ENCODE measurements at regions not wholly inside any gene's neighbourhood (a gene's known extent, or its start where the extent isn't known, plus 50 kb on each side); places are given as distances from the start of the nearest gene placed in this dataset.
"Not testable (repeated sequence)": the region's sequence is repeated elsewhere in the genome, so short reads cannot be mapped to it uniquely, and the experiment has no call there.

GRCh38 chr3:75502769-75503756 lies 161.1 kb upstream of the FRG2C start:
- not testable (repeated sequence) for DNase-seq

GRCh38 chr3:75506603-75507002 lies 157.5 kb upstream of the FRG2C start:
- Mint-ChIP-seq H3K27me3 (no peaks in the 10 kb centered on the region), H3K27ac (no peak overlapping the region), H3K4me3 (no peak overlapping the region), H3K36me3 (ENCODE audit: low read depth) (peaks cover 4% of the 10 kb centered on the region), H3K9me3 (peaks cover 50% of the 10 kb centered on the region), H3K4me1 (ENCODE audit: low read depth) (no peaks in the 10 kb centered on the region)
- no peak for DNase-seq

More at GRCh38 chr3:75502769-75503756, 161.1 kb upstream of the FRG2C start:
- H3K27ac Mint-ChIP-seq; H3K36me3 Mint-ChIP-seq (ENCODE audit: low read depth); H3K4me1 Mint-ChIP-seq (ENCODE audit: low read depth); H3K27me3 Mint-ChIP-seq; H3K4me3 Mint-ChIP-seq: not testable (repeated sequence)
- H3K9me3 Mint-ChIP-seq = peaks cover 37% of the 10 kb centered on the region

GRCh38 chr3:75507956-75508355 lies 156.2 kb upstream of the FRG2C start:
- not testable (repeated sequence) for H3K36me3 Mint-ChIP-seq (ENCODE audit: low read depth); H3K27me3 Mint-ChIP-seq; H3K4me3 Mint-ChIP-seq; DNase-seq; H3K27ac Mint-ChIP-seq; H3K4me1 Mint-ChIP-seq (ENCODE audit: low read depth)
- H3K9me3 Mint-ChIP-seq = peaks cover 49% of the 10 kb centered on the region

GRCh38 chr3:75527657-75528056 lies 136.5 kb upstream of the FRG2C start:
- not testable (repeated sequence) for H3K27me3 Mint-ChIP-seq; H3K4me3 Mint-ChIP-seq; H3K27ac Mint-ChIP-seq; H3K36me3 Mint-ChIP-seq (ENCODE audit: low read depth); DNase-seq; H3K4me1 Mint-ChIP-seq (ENCODE audit: low read depth)
- peaks cover 59% of the 10 kb centered on the region for H3K9me3 Mint-ChIP-seq

- H3K4me3 Mint-ChIP-seq; DNase-seq; H3K36me3 Mint-ChIP-seq (ENCODE audit: low read depth); H3K4me1 Mint-ChIP-seq (ENCODE audit: low read depth); H3K27me3 Mint-ChIP-seq; H3K27ac Mint-ChIP-seq: not testable (repeated sequence)
- H3K9me3 Mint-ChIP-seq = peaks cover 41% of the 10 kb centered on the region
These were observed 112.0 kb upstream of the FRG2C start for GRCh38 chr3:75552095-75552494.

- H3K4me3 Mint-ChIP-seq; H3K27ac Mint-ChIP-seq; DNase-seq; H3K36me3 Mint-ChIP-seq (ENCODE audit: low read depth); H3K27me3 Mint-ChIP-seq; H3K4me1 Mint-ChIP-seq (ENCODE audit: low read depth); H3K9me3 Mint-ChIP-seq: not testable (repeated sequence)
These were observed 99.7 kb upstream of the FRG2C start for GRCh38 chr3:75564427-75564826.

GRCh38 chr3:75572303-75572702 lies 91.8 kb upstream of the FRG2C start:
- not testable (repeated sequence) for H3K36me3 Mint-ChIP-seq (ENCODE audit: low read depth); H3K9me3 Mint-ChIP-seq

GRCh38 chr3:75579091-75579490 lies 85.0 kb upstream of the FRG2C start:
- not testable (repeated sequence) for DNase-seq; H3K36me3 Mint-ChIP-seq (ENCODE audit: low read depth); H3K9me3 Mint-ChIP-seq; H3K27ac Mint-ChIP-seq; H3K4me1 Mint-ChIP-seq (ENCODE audit: low read depth)
- H3K27me3 Mint-ChIP-seq = peaks cover 47% of the 10 kb centered on the region
- H3K4me3 Mint-ChIP-seq = peak overlapping the region; percentile 51

More at GRCh38 chr3:75572303-75572702, 91.8 kb upstream of the FRG2C start:
- H3K27ac Mint-ChIP-seq; H3K4me1 Mint-ChIP-seq (ENCODE audit: low read depth); DNase-seq; H3K4me3 Mint-ChIP-seq: not testable (repeated sequence)
- H3K27me3 Mint-ChIP-seq = peaks cover 11% of the 10 kb centered on the region

GRCh38 chr3:75579536-75579935 lies 84.6 kb upstream of the FRG2C start:
- H3K4me3 Mint-ChIP-seq = peak overlapping the region; percentile 51
- DNase-seq; H3K36me3 Mint-ChIP-seq (ENCODE audit: low read depth); H3K9me3 Mint-ChIP-seq; H3K27ac Mint-ChIP-seq; H3K4me1 Mint-ChIP-seq (ENCODE audit: low read depth): not testable (repeated sequence)
- peaks cover 45% of the 10 kb centered on the region for H3K27me3 Mint-ChIP-seq

- DNase-seq = peak; percentile 64
- peaks cover 41% of the 10 kb centered on the region for H3K27me3 Mint-ChIP-seq
- H3K27ac Mint-ChIP-seq; H3K36me3 Mint-ChIP-seq (ENCODE audit: low read depth); H3K4me1 Mint-ChIP-seq (ENCODE audit: low read depth); H3K4me3 Mint-ChIP-seq; H3K9me3 Mint-ChIP-seq: not testable (repeated sequence)
These were observed 83.9 kb upstream of the FRG2C start for GRCh38 chr3:75579981-75580782.

GRCh38 chr3:75582536-75582935 lies 81.6 kb upstream of the FRG2C start:
- not testable (repeated sequence) for H3K9me3 Mint-ChIP-seq; H3K27ac Mint-ChIP-seq; H3K4me3 Mint-ChIP-seq; DNase-seq; H3K4me1 Mint-ChIP-seq (ENCODE audit: low read depth); H3K36me3 Mint-ChIP-seq (ENCODE audit: low read depth)
- peaks cover 36% of the 10 kb centered on the region for H3K27me3 Mint-ChIP-seq

- not testable (repeated sequence) for H3K9me3 Mint-ChIP-seq; DNase-seq; H3K36me3 Mint-ChIP-seq (ENCODE audit: low read depth); H3K4me1 Mint-ChIP-seq (ENCODE audit: low read depth); H3K4me3 Mint-ChIP-seq; H3K27ac Mint-ChIP-seq
- peaks cover 33% of the 10 kb centered on the region for H3K27me3 Mint-ChIP-seq
These were observed 81.0 kb upstream of the FRG2C start for GRCh38 chr3:75583116-75583515.

GRCh38 chr3:75587695-75588094 lies 76.4 kb upstream of the FRG2C start:
- not testable (repeated sequence) for H3K27me3 Mint-ChIP-seq; H3K27ac Mint-ChIP-seq; H3K9me3 Mint-ChIP-seq; H3K4me3 Mint-ChIP-seq; DNase-seq; H3K36me3 Mint-ChIP-seq (ENCODE audit: low read depth); H3K4me1 Mint-ChIP-seq (ENCODE audit: low read depth)

GRCh38 chr3:75590382-75590781 lies 73.7 kb upstream of the FRG2C start:
- not testable (repeated sequence) for H3K4me3 Mint-ChIP-seq; H3K36me3 Mint-ChIP-seq (ENCODE audit: low read depth); H3K9me3 Mint-ChIP-seq; H3K27me3 Mint-ChIP-seq; H3K4me1 Mint-ChIP-seq (ENCODE audit: low read depth); DNase-seq; H3K27ac Mint-ChIP-seq
